ENCODE measurements at regions not wholly inside any gene's neighbourhood (a gene's known extent, or its start where the extent isn't known, plus 50 kb on each side); places are given as distances from the start of the nearest gene placed in this dataset.
A peak's percentile ranks its signal among the peaks of the same experiment; 100 is the strongest.

GRCh38 chr15:39488961-39489360 is 91.9 kb upstream of the THBS1 start:
- TF ChIP-seq CTCF (IDR thresholded peaks at IDR 0.05; ENCODE audit: low read depth, low read length) = no peak
- no peak overlapping the region for H3K4me3 ChIP-seq (replicated peaks in 1 of 2; ENCODE audit: low read depth in 2 of 2, low read length in 2 of 2)
- DNase-seq (ENCODE audit: low read depth in 2 of 2) = no peak

- no peak for TF ChIP-seq CTCF (IDR thresholded peaks at IDR 0.05; ENCODE audit: low read depth, low read length)
- no peak overlapping the region for H3K4me3 ChIP-seq (replicated peaks in 1 of 2; ENCODE audit: low read depth in 2 of 2, low read length in 2 of 2)
- DNase-seq (ENCODE audit: low read depth in 2 of 2) = no peak
These were observed 89.6 kb upstream of the THBS1 start for GRCh38 chr15:39491115-39491885.

GRCh38 chr15:39491886-39492490 is 88.9 kb upstream of the THBS1 start:
- DNase-seq (ENCODE audit: low read depth in 2 of 2) = no peak
- TF ChIP-seq CTCF (IDR thresholded peaks at IDR 0.05; ENCODE audit: low read depth, low read length) = no peak
- no peak overlapping the region for H3K4me3 ChIP-seq (replicated peaks in 1 of 2; ENCODE audit: low read depth in 2 of 2, low read length in 2 of 2)

GRCh38 chr15:39493424-39494067 is 87.3 kb upstream of the THBS1 start:
- no peak for TF ChIP-seq CTCF (IDR thresholded peaks at IDR 0.05; ENCODE audit: low read depth, low read length)
- H3K4me3 ChIP-seq (replicated peaks in 1 of 2; ENCODE audit: low read depth in 2 of 2, low read length in 2 of 2) = no peak overlapping the region
- no peak for DNase-seq (ENCODE audit: low read depth in 2 of 2)

- H3K4me3 ChIP-seq (replicated peaks in 1 of 2; ENCODE audit: low read depth in 2 of 2, low read length in 2 of 2) = no peak overlapping the region
- DNase-seq (ENCODE audit: low read depth in 2 of 2) = no peak
- TF ChIP-seq CTCF (IDR thresholded peaks at IDR 0.05; ENCODE audit: low read depth, low read length) = no peak
These were observed 86.4 kb upstream of the THBS1 start for GRCh38 chr15:39494462-39494861.

- peak in 1 of 2 donors; percentile 68 for DNase-seq (ENCODE audit: low read depth in 2 of 2)
- TF ChIP-seq CTCF (IDR thresholded peaks at IDR 0.05; ENCODE audit: low read depth, low read length) = no peak
- no peak overlapping the region for H3K4me3 ChIP-seq (replicated peaks in 1 of 2; ENCODE audit: low read depth in 2 of 2, low read length in 2 of 2)
These were observed 84.7 kb upstream of the THBS1 start for GRCh38 chr15:39495871-39496840.

Data from cardiac fibroblast (primary cell).